ENCODE measurements at regions not wholly inside any gene's neighbourhood (a gene's known extent, or its start where the extent isn't known, plus 50 kb on each side); places are given as distances from the start of the nearest gene placed in this dataset.

- Mint-ChIP-seq H3K9me3 (ENCODE audit: insufficient read depth) (peaks cover 2% of the 10 kb centered on the region), H3K4me1 (no peaks in the 10 kb centered on the region), H3K27me3 (no peaks in the 10 kb centered on the region), H3K4me3 (no peak overlapping the region), H3K27ac (no peak overlapping the region)
- Histone ChIP-seq H3K27me3 (replicated peaks in 1 of 4; ENCODE audit: control extremely low read depth in 1 of 4, control insufficient read depth in 3 of 4, insufficient read depth in 4 of 4, low read length in 3 of 4) (no peaks in the 10 kb centered on the region), H3K36me3 (replicated peaks in 1 of 2; ENCODE audit: control extremely low read depth in 1 of 2, control insufficient read depth in 1 of 2, extremely low read depth in 1 of 2, insufficient read depth in 2 of 2, low read length in 1 of 2) (no peaks in the 10 kb centered on the region), H3K9ac (ENCODE audit: low read length) (no peak overlapping the region), H3K27ac (ENCODE audit: low read length in 2 of 2) (no peak overlapping the region), H3K9me3 (ENCODE audit: control extremely low read depth in 1 of 3, control insufficient read depth in 2 of 3, insufficient read depth in 1 of 3, low read length in 2 of 3) (no peaks in the 10 kb centered on the region), H3K4me3 (ENCODE audit: control extremely low read depth in 1 of 5, extremely low read depth in 1 of 5, insufficient read depth in 1 of 5, low read depth in 2 of 5, low read length in 4 of 5) (no peak overlapping the region), H3K79me2 (ENCODE audit: control insufficient read depth, insufficient read depth, low read length) (no peaks in the 10 kb centered on the region), H2AFZ (ENCODE audit: insufficient read depth, low read depth, low read length, poor library complexity, severe bottlenecking) (no peak overlapping the region), H3K4me1 (ENCODE audit: control insufficient read depth in 2 of 2, insufficient read depth in 2 of 2, low read length in 2 of 2) (no peaks in the 10 kb centered on the region), H3K4me2 (replicated peaks; ENCODE audit: low read depth, low read length, poor library complexity, severe bottlenecking) (no peak overlapping the region), H4K20me1 (ENCODE audit: control insufficient read depth, insufficient read depth, low read length, poor library complexity, severe bottlenecking) (no peaks in the 10 kb centered on the region)
- ATAC-seq (ENCODE audit: low read depth): no peak
- POLR2A ChIA-PET: no interaction called here
- TF ChIP-seq EZH2 (IDR thresholded peaks at IDR 0.05; ENCODE audit: borderline replicate concordance, insufficient read depth, low read depth, low read length, poor library complexity, severe bottlenecking) (no peak), CTCF (IDR thresholded peaks at IDR 0.05) (no peak)
- CTCF ChIA-PET: no interaction called here
- intact Hi-C loops (cut with micrococcal nuclease): no loop called here
- DNase-seq: no peak
- WGBS (ENCODE audit: insufficient coverage): 91% methylated on average over 14 of the region's 15 CpGs
Observed at GRCh38 chr6:21887231-21888185, 294.0 kb downstream of the SOX4 start.

- intact Hi-C loops (cut with micrococcal nuclease): no loop called here
- no peak overlapping the region for H3K27ac ChIP-seq (ENCODE audit: low read length in 2 of 2)
- no peak overlapping the region for H3K27ac Mint-ChIP-seq
- no peak overlapping the region for H3K4me2 ChIP-seq (replicated peaks; ENCODE audit: low read depth, low read length, poor library complexity, severe bottlenecking)
- no peak overlapping the region for H3K9ac ChIP-seq (ENCODE audit: low read length)
- no peaks in the 10 kb centered on the region for H4K20me1 ChIP-seq (ENCODE audit: control insufficient read depth, insufficient read depth, low read length, poor library complexity, severe bottlenecking)
- H3K9me3 ChIP-seq (ENCODE audit: control extremely low read depth in 1 of 3, control insufficient read depth in 2 of 3, insufficient read depth in 1 of 3, low read length in 2 of 3): no peaks in the 10 kb centered on the region
- H3K79me2 ChIP-seq (ENCODE audit: control insufficient read depth, insufficient read depth, low read length): no peaks in the 10 kb centered on the region
- H3K4me3 Mint-ChIP-seq: no peak overlapping the region
- WGBS (ENCODE audit: insufficient coverage): 97% methylated on average over 3 of the region's 3 CpGs
- no peaks in the 10 kb centered on the region for H3K27me3 Mint-ChIP-seq
- DNase-seq: no peak
- ATAC-seq (ENCODE audit: low read depth): no peak
- no peaks in the 10 kb centered on the region for H3K4me1 Mint-ChIP-seq
- no peak for TF ChIP-seq CTCF (IDR thresholded peaks at IDR 0.05)
- TF ChIP-seq EZH2 (IDR thresholded peaks at IDR 0.05; ENCODE audit: borderline replicate concordance, insufficient read depth, low read depth, low read length, poor library complexity, severe bottlenecking): no peak
- no peaks in the 10 kb centered on the region for H3K36me3 ChIP-seq (replicated peaks in 1 of 2; ENCODE audit: control extremely low read depth in 1 of 2, control insufficient read depth in 1 of 2, extremely low read depth in 1 of 2, insufficient read depth in 2 of 2, low read length in 1 of 2)
- no peaks in the 10 kb centered on the region for H3K27me3 ChIP-seq (replicated peaks in 1 of 4; ENCODE audit: control extremely low read depth in 1 of 4, control insufficient read depth in 3 of 4, insufficient read depth in 4 of 4, low read length in 3 of 4)
- ChIA-PET CTCF (no interaction called here), POLR2A (no interaction called here)
- no peaks in the 10 kb centered on the region for H3K4me1 ChIP-seq (ENCODE audit: control insufficient read depth in 2 of 2, insufficient read depth in 2 of 2, low read length in 2 of 2)
- no peak overlapping the region for H2AFZ ChIP-seq (ENCODE audit: insufficient read depth, low read depth, low read length, poor library complexity, severe bottlenecking)
- H3K4me3 ChIP-seq (ENCODE audit: control extremely low read depth in 1 of 5, extremely low read depth in 1 of 5, insufficient read depth in 1 of 5, low read depth in 2 of 5, low read length in 4 of 5): no peak overlapping the region
- H3K9me3 Mint-ChIP-seq (ENCODE audit: insufficient read depth): peaks cover 2% of the 10 kb centered on the region
Observed at GRCh38 chr6:21891080-21891479, 297.5 kb downstream of the SOX4 start.

All from B cell (primary cell).